ENCODE measurements at regions not wholly inside any gene's neighbourhood (a gene's known extent, or its start where the extent isn't known, plus 50 kb on each side); places are given as distances from the start of the nearest gene placed in this dataset.
A peak's percentile ranks its signal among the peaks of the same experiment; 100 is the strongest.

- no peak for DNase-seq
These were observed 470.9 kb downstream of the MBD2 start for GRCh38 chr18:53753601-53754000.

- DNase-seq: no peak
These were observed 471.6 kb downstream of the MBD2 start for GRCh38 chr18:53752781-53753367.

DNA sequence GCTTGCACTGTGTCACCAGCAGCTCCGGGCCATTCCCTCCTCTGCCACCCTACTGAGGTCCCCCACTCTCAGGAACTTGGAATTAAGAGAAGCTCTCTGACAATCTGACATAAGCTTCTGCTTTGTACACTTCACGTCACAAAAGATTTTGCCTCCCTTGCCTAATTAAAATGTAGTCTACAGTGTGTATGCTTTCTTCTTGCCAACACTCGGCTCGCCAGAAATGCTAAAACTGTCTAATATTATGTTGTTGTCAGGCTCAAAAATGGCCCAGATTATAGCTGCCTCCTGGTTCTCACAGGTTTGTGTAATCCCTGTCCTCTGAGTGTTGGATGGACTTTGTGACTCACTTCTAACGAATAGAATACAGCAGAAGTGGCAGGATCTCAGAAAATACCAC, 474.7 kb downstream of the MBD2 start:
- no peak for DNase-seq

GRCh38 chr18:53747663-53748160, 476.8 kb downstream of the MBD2 start:
- DNase-seq: no peak

DNA sequence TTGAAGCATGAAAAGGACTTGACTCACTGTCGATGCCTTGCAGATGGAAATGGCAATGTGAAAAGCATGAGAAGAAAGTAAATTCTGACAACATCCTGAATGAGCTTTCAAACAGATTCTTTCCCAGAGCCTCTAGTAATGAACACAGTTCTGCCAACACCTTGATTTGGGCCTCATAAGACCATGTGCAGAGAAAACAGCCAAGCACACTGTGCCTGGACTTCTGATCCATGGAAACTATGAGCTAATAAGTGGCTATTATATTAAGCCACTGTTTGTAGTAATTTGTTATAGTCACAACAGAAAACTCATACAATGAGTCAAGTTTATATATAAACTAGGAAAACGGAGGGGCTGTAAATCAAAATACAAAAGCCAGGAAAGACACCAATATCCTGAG, 477.3 kb downstream of the MBD2 start:
- DNase-seq: no peak

- no peak for DNase-seq
These were observed 478.5 kb downstream of the MBD2 start for GRCh38 chr18:53745986-53746385.

DNA sequence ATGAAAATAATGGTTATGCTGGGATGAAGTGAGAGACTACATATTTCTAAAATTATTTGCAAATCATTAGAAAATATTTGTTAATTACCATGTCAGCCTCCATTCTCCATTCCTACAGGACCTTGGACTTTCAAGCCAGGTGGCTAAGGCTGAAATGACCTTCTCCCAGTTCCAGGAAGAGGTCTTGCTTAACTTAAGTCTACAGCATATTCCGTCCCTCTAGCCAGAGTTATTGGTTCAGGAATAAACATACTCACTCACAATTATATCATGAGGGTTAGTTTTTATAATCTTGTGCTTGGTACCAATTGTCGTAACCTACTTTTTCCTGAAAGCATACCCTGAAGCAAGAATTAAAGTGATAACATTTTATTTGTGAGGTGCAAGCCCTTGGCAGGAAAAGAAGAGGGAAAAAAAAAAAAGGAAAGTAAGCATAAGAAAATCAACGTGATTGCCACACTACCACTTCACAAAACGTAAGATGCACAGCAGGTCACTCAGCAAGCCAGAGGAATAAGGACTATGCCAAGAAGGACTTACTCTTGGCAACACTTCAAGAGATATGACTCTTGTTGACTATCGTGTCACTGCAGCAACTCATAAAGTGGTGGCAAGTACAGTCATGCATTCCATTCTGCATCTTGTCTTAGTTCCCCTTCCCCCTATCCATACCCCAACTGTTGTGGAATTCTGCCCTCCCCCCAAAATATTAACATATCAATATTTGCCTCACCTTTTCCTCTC, 479.1 kb downstream of the MBD2 start:
- DNase-seq: peak; percentile 76

DNA sequence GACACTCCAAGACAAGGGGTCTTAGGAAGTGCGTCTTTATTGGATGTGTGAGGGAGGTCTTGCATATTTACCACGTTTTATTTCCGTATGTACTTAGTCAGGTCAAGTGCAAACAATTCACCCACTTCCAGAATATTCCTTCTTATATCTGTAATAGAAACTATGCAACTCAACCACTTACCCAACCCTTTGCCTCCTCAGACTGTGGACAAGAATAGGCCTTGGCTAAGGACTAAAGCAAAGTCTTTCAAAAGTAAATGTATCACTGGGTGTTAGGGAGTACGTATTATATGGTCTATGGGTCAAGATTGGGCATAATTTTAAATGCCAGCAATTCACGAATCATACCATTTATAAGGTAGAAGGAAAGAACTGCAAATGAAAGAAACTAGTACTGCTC, 484.8 kb downstream of the MBD2 start:
- DNase-seq: no peak

DNA sequence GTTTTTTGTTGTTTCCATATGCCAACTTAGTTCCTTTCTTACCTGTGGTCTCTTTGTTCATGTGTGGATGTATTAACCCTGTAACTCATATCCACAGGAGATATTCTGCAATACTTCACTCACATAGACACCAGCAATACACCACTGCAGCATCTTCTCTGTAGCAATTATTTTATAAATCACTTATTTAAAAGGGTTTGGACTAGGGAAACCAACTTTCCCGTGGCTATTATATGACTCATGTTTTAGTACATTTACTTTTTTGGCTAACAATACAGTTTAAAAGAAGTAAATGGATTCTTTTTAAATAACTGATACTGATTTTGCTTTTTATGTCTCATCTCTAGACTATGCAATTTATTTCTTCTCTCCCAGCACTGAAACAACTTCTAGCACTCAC, 488.9 kb downstream of the MBD2 start:
- DNase-seq: no peak

GRCh38 chr18:53715243-53715853, 509.1 kb downstream of the MBD2 start:
- no peak for DNase-seq

DNA sequence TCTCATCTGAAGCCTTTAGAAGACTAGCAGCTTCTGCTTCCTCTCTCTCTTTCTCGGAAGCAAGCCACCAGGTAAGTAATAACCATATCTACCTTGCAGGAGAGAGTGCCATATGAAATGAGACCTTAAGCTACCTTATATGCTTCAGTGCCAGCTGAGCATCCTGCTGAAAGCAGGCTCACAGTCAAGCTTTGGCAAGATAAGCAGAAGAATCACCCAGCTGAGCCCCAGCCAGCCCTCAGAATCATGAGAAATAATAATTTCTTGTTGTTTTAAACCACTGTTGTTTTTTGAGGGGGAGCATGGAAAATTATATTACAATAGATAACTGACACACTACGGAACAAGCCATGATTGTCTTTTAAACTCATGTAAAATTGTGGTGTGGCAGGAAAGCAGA, 514.4 kb downstream of the MBD2 start:
- no peak for DNase-seq

DNA sequence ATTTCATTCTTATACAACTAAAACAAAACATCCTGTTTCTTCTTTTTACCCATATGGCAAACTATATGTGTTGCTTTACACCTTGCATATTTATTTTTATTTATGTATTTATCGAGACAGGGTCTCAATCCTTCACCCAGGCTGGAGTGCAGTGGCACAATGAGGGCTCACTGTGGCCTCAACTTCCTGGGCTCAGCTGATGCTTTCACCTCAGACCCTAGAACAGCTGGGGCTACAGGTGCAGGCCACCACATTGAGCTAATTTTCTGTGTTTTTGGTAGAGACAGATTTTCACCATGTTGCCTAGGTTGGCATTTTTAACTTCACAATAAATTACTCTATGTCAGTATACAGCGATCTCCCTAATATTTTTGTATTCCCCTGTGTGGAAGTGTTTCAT, 522.0 kb downstream of the MBD2 start:
- DNase-seq: no peak

GRCh38 chr18:53701697-53702096, 522.8 kb downstream of the MBD2 start:
- no peak for DNase-seq

- DNase-seq: peak; percentile 58
These were observed 525.6 kb downstream of the MBD2 start for GRCh38 chr18:53698907-53699306.

DNA sequence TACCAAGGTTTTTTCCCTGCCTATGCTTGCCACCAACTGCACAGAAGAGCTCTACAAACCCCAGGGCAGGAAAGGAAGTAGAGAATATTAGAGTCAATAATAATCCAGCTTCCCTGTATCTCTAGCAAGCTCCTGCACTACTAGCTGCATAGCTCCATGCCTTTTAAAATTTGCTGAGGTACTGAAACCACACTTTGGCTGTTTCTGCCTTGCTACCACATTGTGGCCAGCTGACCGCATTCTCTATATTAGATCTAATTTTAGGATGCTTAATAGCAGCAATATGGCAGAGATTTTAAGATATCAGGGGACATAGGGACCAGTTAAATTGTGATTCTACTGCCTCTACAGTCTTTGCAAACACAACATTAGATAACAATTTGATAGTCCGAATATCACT, 534.6 kb downstream of the MBD2 start:
- DNase-seq: no peak

DNA sequence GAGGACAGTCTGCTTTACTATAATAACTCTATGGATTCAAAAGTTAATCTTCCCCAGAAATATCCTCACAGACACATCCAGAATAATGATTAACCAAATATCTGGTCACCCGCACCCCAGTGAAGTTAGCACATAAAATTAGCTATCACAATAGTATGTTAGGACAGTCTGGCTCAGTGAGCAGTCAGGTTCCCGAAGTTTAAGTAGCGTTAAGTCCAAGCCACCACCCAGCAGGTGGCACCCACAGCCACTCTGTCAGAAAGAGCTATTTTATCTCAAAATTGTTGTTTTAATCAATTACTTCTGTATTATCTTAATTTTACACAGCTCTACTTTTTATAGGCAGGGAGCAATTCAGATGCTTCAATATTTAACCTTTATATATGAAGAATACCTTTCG, 537.5 kb downstream of the MBD2 start:
- no peak for DNase-seq

- no peak for DNase-seq
These were observed 541.7 kb downstream of the MBD2 start for GRCh38 chr18:53682796-53683195.

GRCh38 chr18:53677480-53677879, 547.0 kb downstream of the MBD2 start:
- no peak for DNase-seq

GRCh38 chr18:53665701-53666100, 558.8 kb downstream of the MBD2 start:
- DNase-seq: no peak

DNA sequence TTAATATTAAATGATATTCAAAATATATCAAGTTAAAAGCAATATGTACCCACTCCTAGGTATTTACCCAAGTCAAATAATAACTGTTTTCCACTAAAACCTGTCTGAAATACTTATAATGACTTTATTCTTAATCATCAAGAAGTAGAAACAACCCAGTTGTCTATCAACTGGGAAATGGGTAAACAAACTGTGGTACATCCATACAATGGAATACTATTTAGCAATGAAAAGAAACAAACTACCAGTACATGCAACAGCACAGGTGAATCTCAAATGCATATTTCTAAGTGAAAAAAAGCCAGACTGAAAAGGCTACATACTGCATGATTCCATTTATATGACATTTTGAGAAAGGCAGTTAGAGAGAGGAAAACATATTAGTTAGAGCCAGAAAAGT, 559.9 kb downstream of the MBD2 start:
- DNase-seq: no peak

DNA sequence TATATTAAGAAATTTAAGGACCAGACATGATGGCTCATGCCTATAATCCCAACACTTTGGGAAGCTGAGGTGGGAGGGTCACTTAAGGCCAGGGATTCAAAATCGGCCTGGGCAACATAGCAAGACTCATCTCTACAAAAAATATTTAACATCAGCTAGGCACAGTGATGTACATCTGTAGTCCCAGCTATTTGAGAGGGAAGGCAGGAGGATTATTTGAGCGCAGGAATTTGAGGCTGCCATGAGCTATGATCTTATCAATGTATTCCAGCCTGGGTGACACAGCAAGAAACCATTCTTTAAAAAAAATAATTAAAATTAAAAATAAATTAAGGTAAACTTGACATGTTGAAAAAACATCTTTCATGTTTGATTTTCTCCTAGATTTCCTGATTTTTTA, 564.2 kb downstream of the MBD2 start:
- DNase-seq: no peak

DNA sequence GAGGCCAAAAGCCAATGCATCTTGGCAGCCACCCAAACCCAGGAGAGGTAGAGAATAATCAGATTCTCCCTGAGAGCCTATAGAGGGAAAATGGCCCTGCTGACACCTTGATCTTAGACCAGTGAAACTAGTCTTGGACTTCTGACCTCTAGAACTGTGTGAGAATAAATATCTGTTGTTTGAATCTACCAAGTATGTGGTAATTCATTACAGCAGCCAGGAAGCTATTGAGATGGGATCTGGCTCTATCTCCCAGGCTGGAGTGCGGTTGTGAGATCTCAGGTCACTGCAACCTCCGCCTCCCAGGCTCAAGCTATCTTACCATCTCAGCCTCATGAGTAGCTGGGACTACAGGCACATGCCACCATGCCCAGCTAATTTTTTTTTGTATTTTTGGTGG, 567.2 kb downstream of the MBD2 start:
- DNase-seq: no peak

GRCh38 chr18:53649621-53650020, 574.8 kb downstream of the MBD2 start:
- DNase-seq: no peak

DNA sequence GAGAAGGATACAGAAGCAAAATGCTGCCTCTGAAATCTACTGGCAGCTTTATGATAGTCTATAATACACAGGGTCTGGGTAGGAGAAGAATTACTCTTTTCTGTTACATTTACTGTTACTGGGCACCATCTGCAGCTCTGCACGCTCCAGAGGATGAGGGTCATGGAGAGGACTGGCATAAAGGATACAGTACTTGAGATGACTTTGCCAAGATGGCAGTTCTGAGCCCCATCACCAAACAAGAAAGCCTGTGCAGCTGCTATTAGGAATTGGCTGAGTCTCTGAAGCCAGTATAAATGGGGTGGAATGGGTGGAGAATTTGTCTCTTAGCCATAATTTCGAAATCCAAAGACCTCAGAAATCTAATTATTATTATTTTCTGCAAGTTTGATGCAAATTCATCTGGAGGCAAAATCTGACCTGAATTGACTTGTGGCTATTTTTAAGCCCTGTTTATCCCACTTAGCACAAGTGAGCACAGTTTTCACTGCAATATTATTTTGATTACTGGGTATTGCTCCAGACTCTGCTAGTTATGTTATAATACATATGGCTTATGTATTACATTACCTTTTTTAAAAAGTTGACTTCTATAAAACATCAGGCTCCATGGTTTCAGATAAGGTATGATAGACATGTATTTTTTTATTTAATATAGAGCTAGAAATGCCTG, 579.5 kb downstream of the MBD2 start:
- DNase-seq: no peak

Measured in fibroblast of skin of back (primary cell).